BE2C (cell line): ENCODE measurements at regions not wholly inside any gene's neighbourhood (a gene's known extent, or its start where the extent isn't known, plus 50 kb on each side); places are given as distances from the start of the nearest gene placed in this dataset.

ENCODE experiments used
- DNase-seq: peaks from one replicate; pipeline ENCODE4 v3.0.0-alpha.2; 2020
- H3K27me3 ChIP-seq: fragments of 250-450 bp; sonication (Bioruptor Pico); 2 replicates; pipeline ENCODE4 v1.5.1; 2020; ENCODE audit warnings: mild to moderate bottlenecking
- H3K36me3 ChIP-seq: fragments of 250-450 bp; sonication (Bioruptor Pico); 2 replicates; pipeline ENCODE4 v1.5.1; 2020; ENCODE audit warnings: mild to moderate bottlenecking
- H3K4me1 ChIP-seq: fragments of 250-450 bp; sonication (Bioruptor Pico); 2 replicates; pipeline ENCODE4 v1.5.1; 2020
- H3K4me3 ChIP-seq: 2 replicates; pipeline ENCODE4 v1.5.1; 2011; ENCODE audit warnings: low read depth, low read length
- H3K9me3 ChIP-seq: fragments of 250-450 bp; sonication (Bioruptor Pico); 2 replicates; pipeline ENCODE4 v1.5.1; 2020
- CTCF ChIP-seq: IDR thresholded peaks from 2 replicates; pipeline ENCODE4 v1.5.1; 2012; ENCODE audit warnings: mild to moderate bottlenecking, low read depth, low read length

- no peak for TF ChIP-seq CTCF
- DNase-seq: no peak
- Histone ChIP-seq H3K4me3 (no peak overlapping the region), H3K36me3 (no peaks in the 10 kb centered on the region), H3K4me1 (no peaks in the 10 kb centered on the region), H3K27me3 (no peaks in the 10 kb centered on the region), H3K9me3 (no peaks in the 10 kb centered on the region)
Measured at GRCh38 chr6:40933864-40934263, 105.2 kb downstream of the UNC5CL start.

DNA sequence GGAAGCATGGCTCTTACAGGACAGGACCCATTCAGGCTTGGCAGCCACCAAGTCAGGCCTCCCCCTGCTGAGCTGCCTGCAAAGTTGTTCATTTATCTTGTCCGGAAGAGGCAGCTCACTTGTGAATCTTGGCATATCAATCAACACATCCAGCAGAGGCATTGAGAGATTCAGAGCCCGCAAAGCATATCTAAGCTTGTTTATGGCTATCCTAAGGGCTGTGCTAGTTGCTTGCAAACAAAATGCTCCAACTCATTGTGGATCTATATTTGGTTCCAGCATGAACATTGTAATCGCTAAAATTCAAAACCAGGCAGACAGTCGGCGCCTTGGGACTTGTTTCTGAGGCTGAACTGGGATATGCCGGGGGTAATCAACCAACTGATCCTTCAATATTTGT is 106.1 kb downstream of the UNC5CL start:
- TF ChIP-seq CTCF: no peak
- Histone ChIP-seq H3K4me3 (no peak overlapping the region), H3K36me3 (no peaks in the 10 kb centered on the region), H3K27me3 (no peaks in the 10 kb centered on the region), H3K9me3 (no peaks in the 10 kb centered on the region), H3K4me1 (no peaks in the 10 kb centered on the region)
- DNase-seq: no peak

DNA sequence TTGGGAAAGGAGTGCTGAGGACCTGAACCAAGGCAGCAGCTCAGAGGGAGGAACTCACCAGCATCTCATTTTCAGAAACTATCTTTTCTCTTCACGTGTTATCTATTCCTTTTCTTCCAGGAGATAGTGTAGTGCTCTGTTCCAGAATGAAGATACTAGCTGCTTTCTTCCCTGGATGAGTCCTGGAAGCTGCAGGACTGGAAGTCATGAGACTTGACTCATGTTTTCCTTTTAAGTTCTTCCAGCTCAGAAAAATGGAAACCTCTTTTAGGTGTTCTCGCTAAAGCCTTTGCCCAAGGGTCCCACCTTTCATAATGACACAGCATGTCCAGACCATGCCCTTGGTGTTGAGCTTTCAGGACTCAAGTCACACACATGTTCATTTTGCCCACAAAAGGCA is 106.7 kb downstream of the UNC5CL start:
- TF ChIP-seq CTCF: no peak

DNA sequence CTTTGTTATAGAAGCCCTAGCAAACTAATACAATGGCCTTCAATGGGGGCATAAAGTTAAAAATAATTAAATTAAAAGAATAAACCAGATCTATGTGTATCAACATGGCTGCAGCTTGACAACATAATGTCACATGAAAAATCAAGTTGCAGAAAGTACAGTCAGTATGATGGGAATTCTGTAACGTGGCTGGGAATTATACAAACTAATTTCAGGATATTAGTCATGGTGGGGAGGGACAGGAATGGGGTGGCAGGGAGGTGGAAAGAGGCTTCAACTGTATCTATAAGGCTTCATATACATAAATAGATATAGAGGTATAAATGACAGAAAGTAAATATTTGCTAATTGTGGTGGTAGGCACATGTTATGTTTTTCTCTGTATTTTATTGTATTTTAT is 107.1 kb downstream of the UNC5CL start:
- TF ChIP-seq CTCF: no peak
- Histone ChIP-seq H3K27me3 (no peaks in the 10 kb centered on the region), H3K36me3 (no peaks in the 10 kb centered on the region), H3K4me3 (no peak overlapping the region), H3K9me3 (no peaks in the 10 kb centered on the region), H3K4me1 (no peaks in the 10 kb centered on the region)
- DNase-seq: no peak

More for the DNA sequence above, 106.7 kb downstream of the UNC5CL start:
- no peaks in the 10 kb centered on the region for H3K36me3 ChIP-seq
- no peaks in the 10 kb centered on the region for H3K4me1 ChIP-seq
- H3K27me3 ChIP-seq: no peaks in the 10 kb centered on the region
- H3K4me3 ChIP-seq: no peak overlapping the region
- no peak for DNase-seq
- no peaks in the 10 kb centered on the region for H3K9me3 ChIP-seq

GRCh38 chr6:40930555-40930954 is 108.5 kb downstream of the UNC5CL start:
- H3K4me1 ChIP-seq: no peaks in the 10 kb centered on the region
- no peaks in the 10 kb centered on the region for H3K27me3 ChIP-seq
- H3K4me3 ChIP-seq: no peak overlapping the region
- TF ChIP-seq CTCF: no peak
- DNase-seq: no peak
- H3K36me3 ChIP-seq: no peaks in the 10 kb centered on the region
- H3K9me3 ChIP-seq: no peaks in the 10 kb centered on the region

GRCh38 chr6:40930045-40930444 is 109.0 kb downstream of the UNC5CL start:
- Histone ChIP-seq H3K9me3 (no peaks in the 10 kb centered on the region), H3K36me3 (no peaks in the 10 kb centered on the region), H3K4me1 (no peaks in the 10 kb centered on the region), H3K4me3 (no peak overlapping the region), H3K27me3 (no peaks in the 10 kb centered on the region)
- no peak for DNase-seq
- TF ChIP-seq CTCF: no peak
